CD4-positive, alpha-beta T cell treated with Interleukin-2 at 100 ng/mL for 4 hours (primary cell): ENCODE measurements at regions not wholly inside any gene's neighbourhood (a gene's known extent, or its start where the extent isn't known, plus 50 kb on each side); places are given as distances from the start of the nearest gene placed in this dataset.
"Not testable (repeated sequence)": the region's sequence is repeated elsewhere in the genome, so short reads cannot be mapped to it uniquely, and the experiment has no call there.

Experiments
- DNase-seq: peaks from one replicate; pipeline ENCODE4 v3.0.0-alpha.2; 2020; ENCODE audit warnings: low spot score

- no peak for DNase-seq
Observed at GRCh38 chr2:219836647-219837177, 209.3 kb downstream of the SLC4A3 start.

GRCh38 chr2:219844401-219845091, 217.1 kb downstream of the SLC4A3 start:
- DNase-seq, result no peak

GRCh38 chr2:219848882-219849281, 221.5 kb downstream of the SLC4A3 start:
- DNase-seq, result no peak

- DNase-seq, result no peak
Observed at GRCh38 chr2:219851169-219851568, 223.7 kb downstream of the SLC4A3 start.

- no peak for DNase-seq
Observed at GRCh38 chr2:219851801-219852481, 224.5 kb downstream of the SLC4A3 start.

- DNase-seq, result no peak
Observed at GRCh38 chr2:219852626-219853025, 225.2 kb downstream of the SLC4A3 start.

GRCh38 chr2:219856602-219857001, 229.2 kb downstream of the SLC4A3 start:
- no peak for DNase-seq

GRCh38 chr2:219857751-219858150, 230.3 kb downstream of the SLC4A3 start:
- no peak for DNase-seq

- DNase-seq, result no peak
Observed at GRCh38 chr2:219861307-219861706, 233.9 kb downstream of the SLC4A3 start.

GRCh38 chr2:219864154-219864553, 236.7 kb downstream of the SLC4A3 start:
- no peak for DNase-seq

GRCh38 chr2:219868635-219869034, 241.2 kb downstream of the SLC4A3 start:
- no peak for DNase-seq

GRCh38 chr2:219870041-219870440, 242.6 kb downstream of the SLC4A3 start:
- no peak for DNase-seq

GRCh38 chr2:219871351-219871750, 243.9 kb downstream of the SLC4A3 start:
- no peak for DNase-seq

- no peak for DNase-seq
Observed at GRCh38 chr2:219875036-219875435, 247.6 kb downstream of the SLC4A3 start.

GRCh38 chr2:219875986-219876385, 248.6 kb downstream of the SLC4A3 start:
- not testable (repeated sequence) for DNase-seq

- DNase-seq, result no peak
Observed at GRCh38 chr2:219876931-219877330, 249.5 kb downstream of the SLC4A3 start.

- no peak for DNase-seq
Observed at GRCh38 chr2:219877728-219878127, 250.3 kb downstream of the SLC4A3 start.

- no peak for DNase-seq
Observed at GRCh38 chr2:219878516-219878915, 251.1 kb downstream of the SLC4A3 start.

GRCh38 chr2:219881851-219882250, 254.4 kb downstream of the SLC4A3 start:
- DNase-seq, result no peak

- DNase-seq, result no peak
Observed at GRCh38 chr2:219886615-219887014, 259.2 kb downstream of the SLC4A3 start.

- no peak for DNase-seq
Observed at GRCh38 chr2:219887870-219888269, 260.4 kb downstream of the SLC4A3 start.

- DNase-seq, result no peak
Observed at GRCh38 chr2:219893541-219893940, 266.1 kb downstream of the SLC4A3 start.

- DNase-seq, result no peak
Observed at GRCh38 chr2:219897456-219897855, 270.0 kb downstream of the SLC4A3 start.

GRCh38 chr2:219901155-219901554, 273.7 kb downstream of the SLC4A3 start:
- no peak for DNase-seq
